ENCODE measurements at regions not wholly inside any gene's neighbourhood (a gene's known extent, or its start where the extent isn't known, plus 50 kb on each side); places are given as distances from the start of the nearest gene placed in this dataset.

- DNase-seq (ENCODE audit: low read depth in 1 of 2, low spot score in 1 of 2) = no peak
Observed at GRCh38 chr5:164652276-164652660, 1146.8 kb downstream of the MAT2B start.

DNA sequence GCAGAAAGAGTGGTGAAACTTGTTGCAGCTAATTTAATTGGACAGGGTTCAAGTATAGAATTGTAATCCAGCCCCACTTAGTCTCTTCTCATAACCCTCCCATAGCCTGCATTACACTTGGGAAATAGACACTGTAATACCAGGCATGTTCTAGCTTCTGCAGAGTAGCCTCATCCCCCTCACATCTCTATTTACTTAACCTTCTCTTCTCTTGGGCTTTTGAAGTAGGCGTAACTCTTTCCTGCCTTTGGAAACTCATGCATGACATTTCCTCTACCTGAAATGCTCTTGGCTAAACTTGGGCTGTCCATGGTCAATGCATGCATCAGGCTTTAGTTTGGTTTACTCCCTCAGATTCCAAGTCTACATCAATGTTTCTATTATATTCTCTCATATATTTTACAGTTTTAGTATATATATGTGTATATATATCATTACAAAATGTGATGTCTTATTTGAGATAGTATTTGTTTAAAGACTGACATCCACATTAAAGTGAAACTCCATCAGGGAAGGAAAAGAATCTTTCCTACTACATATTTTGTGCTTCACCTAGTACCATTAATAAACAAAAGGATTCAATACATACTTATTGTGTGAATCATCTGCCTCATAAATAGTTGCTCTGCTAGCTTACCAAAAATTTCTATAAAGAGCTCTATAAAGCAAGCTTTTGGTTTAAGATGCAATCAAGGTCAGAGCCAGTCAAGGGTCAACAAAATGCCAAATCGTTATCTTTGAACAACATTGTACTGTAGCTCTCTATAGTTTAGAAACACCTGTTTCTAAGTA lies 1158.0 kb downstream of the MAT2B start:
- no peak for DNase-seq (ENCODE audit: low read depth in 1 of 2, low spot score in 1 of 2)

GRCh38 chr5:164671640-164672039 lies 1166.2 kb downstream of the MAT2B start:
- no peak for DNase-seq (ENCODE audit: low read depth in 1 of 2, low spot score in 1 of 2)

- DNase-seq (ENCODE audit: low read depth in 1 of 2, low spot score in 1 of 2) = no peak
Observed at GRCh38 chr5:164672205-164672604, 1166.8 kb downstream of the MAT2B start.

DNA sequence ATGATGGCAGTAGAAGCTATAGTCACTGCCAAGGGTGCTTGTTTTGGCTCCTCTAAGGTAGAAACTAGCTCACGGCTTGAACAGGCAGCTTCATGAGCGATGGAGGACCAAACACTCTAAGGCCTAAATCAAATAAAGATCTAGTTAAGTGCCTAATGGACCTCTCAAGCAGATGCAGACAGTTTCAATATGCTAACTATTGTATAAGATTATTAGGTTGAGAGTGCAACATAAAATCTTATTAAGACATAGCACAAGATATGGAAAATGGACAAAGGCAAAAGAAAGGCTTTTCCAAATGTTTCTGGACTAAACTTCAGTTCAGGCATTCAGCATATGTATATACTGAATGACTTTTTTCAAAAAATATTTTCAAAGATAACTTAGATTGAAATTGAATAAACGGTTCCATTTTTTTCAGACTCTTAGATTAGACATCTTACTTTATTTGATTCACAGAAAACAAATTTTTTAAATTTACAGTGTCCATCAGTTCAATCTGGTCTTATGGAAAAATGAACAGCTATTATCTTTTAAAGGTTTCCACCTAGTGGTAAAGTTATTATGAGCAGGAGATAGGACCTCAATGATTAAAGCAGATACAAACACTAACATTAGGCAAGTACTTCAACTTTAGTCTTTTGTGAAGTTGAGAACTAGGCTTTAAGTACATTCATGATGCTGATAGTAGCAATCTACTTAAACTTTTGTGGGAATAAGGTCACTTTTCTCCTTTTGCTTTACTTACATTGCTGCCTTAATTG lies 1167.7 kb downstream of the MAT2B start:
- DNase-seq (ENCODE audit: low read depth in 1 of 2, low spot score in 1 of 2) = no peak

DNA sequence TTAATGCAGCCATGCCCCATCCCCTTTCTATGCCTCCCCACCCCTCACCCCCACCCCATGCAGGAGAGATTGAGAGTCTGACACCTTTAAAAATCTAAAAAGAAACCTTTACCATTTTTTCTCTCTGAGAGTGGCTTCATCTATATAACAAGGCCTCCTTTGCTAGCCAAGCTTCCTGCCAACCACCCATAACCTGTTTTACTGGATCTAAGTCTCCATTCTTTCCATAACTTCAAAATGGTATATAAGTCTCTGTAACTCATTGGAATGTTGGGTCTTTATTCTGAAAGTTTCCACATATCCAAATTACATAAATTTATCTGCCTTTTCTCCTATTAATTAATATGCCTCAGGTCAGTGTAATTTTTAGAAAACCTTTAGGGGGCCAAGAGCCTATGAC lies 1174.0 kb downstream of the MAT2B start:
- DNase-seq (ENCODE audit: low read depth in 1 of 2, low spot score in 1 of 2) = no peak

- DNase-seq (ENCODE audit: low read depth in 1 of 2, low spot score in 1 of 2) = no peak
Observed at GRCh38 chr5:164680216-164680615, 1174.8 kb downstream of the MAT2B start.

DNA sequence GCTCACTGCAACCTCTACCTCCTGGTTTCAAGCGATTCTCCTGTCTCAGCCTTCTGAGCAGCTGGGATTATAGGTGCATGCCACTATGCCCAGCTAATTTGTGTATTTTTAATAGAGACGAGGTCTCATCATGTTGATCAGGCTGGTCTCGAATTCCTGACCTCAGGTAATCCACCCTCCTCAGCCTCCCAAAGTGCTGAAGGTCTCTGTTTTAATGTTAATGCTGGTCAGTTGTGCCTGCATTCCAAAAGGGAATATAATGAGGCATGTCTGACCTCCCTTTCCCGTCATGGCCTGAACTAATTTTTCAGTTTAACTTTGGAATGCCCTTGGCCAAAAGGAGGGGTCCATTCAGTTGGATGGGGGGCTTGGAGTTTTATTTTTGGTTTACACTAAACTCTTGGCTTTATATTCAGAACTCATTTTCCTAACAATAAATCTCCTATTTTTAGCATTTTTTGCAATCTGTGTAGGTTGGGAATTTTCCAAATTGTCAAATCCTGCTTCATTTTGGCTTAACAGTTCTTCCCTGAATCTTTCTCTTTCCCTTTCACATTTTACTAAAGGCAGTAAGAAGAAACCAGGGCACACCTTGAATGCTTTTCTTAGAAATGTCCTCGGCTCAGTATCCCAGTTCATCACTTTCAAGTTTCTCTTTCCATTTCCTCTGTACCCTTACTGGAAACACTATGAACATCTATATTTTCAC lies 1175.5 kb downstream of the MAT2B start:
- DNase-seq (ENCODE audit: low read depth in 1 of 2, low spot score in 1 of 2) = no peak

- DNase-seq (ENCODE audit: low read depth in 1 of 2, low spot score in 1 of 2) = no peak
Observed at GRCh38 chr5:164687391-164687790, 1182.0 kb downstream of the MAT2B start.

- no peak for DNase-seq (ENCODE audit: low read depth in 1 of 2, low spot score in 1 of 2)
Observed at GRCh38 chr5:164688437-164688836, 1183.0 kb downstream of the MAT2B start.

DNA sequence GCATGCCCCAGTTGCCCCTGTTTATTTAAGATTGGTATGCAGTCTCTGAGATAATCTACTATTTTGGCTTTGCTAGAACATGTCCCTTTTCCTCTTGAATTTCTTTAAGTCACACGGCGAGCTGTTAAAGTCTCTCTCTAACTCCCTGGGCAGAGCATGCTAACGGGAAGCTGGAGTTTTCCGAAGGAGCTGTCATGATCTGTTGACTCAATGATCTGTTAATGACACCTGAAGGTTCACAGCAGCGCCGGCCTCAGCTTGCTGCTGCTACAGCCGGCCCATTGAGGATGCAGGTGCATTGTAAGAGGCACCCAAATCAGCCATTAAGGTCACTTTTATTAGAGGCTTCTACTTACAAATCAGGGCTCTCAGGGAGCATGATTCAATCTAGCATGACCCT lies 1203.4 kb downstream of the MAT2B start:
- DNase-seq (ENCODE audit: low read depth in 1 of 2, low spot score in 1 of 2) = no peak

DNA sequence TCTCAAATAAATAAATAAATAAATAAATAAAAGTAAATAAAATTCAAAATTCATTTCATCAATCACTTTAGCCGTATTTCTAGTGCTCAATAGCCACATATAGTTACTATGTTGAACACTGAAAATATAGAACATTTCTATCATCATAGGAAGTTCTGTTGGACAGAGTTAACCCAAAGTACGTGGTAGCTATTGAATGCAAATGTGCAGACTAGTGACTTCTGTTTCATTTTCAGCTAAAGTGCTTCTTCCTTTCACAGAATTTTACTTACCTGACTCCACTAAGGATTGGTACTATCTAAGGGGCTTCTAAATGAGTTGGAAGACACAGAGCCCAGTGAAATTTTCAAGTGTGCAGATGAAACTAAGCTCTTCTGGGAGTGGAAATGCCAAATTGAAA lies 1208.3 kb downstream of the MAT2B start:
- no peak for DNase-seq (ENCODE audit: low read depth in 1 of 2, low spot score in 1 of 2)

DNA sequence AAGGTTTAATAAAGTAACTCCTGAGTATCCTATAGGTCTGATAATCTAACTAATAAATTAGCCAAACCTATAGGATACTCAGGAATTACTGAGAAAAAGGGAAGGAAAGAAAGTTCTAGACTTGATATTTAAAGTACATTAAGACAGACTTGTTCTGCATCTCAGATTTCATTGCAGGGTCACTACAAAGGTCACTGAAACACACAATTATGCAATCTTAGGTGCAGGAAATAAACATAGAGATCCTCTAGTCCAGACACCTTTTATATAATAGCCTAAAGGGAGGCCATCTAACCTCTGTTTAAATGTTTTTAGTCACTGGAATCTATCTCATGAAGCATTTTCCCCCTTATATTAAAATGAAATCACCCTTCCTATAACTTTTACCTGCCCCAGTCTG lies 1215.7 kb downstream of the MAT2B start:
- no peak for DNase-seq (ENCODE audit: low read depth in 1 of 2, low spot score in 1 of 2)

- DNase-seq (ENCODE audit: low read depth in 1 of 2, low spot score in 1 of 2) = no peak
Observed at GRCh38 chr5:164721656-164722055, 1216.2 kb downstream of the MAT2B start.

DNA sequence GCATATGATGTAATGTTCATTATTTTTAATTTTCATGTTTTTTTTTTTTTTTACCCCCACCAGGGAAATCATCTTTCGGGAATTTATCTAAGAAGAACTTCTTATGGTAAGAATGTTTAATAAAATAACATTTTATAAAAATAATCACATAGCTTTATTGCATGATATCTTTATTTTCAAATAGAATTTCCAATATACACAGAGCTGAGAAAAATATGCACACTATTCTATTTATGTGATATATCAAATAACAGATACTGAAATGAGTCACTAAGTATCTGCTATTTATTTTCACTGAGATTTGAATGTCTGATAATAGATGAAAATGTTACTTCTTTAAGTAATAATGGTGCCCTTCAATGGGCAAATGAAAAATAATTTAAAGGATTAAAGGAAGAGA lies 1217.3 kb downstream of the MAT2B start:
- no peak for DNase-seq (ENCODE audit: low read depth in 1 of 2, low spot score in 1 of 2)

GRCh38 chr5:164727012-164727411 lies 1221.6 kb downstream of the MAT2B start:
- DNase-seq (ENCODE audit: low read depth in 1 of 2, low spot score in 1 of 2) = no peak

DNA sequence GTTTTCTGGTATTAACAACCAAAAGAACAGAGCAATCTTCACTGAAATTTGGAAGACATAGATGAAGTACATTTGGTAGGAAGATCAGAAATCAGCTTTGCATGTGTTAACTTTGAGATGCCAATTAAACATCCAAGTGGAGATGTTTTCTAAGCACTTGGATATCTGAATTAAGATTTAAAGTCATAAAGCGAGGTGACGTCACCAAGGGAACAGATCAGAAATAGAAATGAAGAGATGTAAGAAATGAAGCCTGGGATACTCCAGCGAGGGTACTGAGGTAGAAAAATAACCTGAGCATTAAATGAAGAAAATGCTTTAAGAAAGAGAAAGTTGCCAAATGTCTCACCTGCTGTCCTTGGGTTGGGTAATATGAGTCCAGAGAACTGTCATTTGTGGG lies 1223.3 kb downstream of the MAT2B start:
- no peak for DNase-seq (ENCODE audit: low read depth in 1 of 2, low spot score in 1 of 2)

GRCh38 chr5:164735334-164735733 lies 1229.9 kb downstream of the MAT2B start:
- no peak for DNase-seq (ENCODE audit: low read depth in 1 of 2, low spot score in 1 of 2)

DNA sequence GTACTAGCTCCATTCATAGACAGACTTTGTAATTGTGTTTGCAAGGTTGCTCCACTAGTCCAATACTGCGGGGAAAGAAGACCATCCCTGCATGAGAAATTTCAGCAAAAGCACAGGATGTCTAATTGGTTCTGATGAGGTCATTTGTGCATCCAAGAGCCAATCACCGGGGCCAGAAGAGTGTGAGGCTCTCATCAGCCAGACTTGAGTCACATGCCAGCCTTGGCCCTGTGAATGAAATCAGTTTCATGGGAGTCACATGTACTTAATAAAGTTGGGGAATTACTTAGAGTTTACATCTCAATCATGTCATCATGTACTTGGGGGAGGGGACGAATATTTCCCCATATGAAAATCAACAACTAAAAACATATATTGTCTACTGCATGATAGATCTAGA lies 1236.0 kb downstream of the MAT2B start:
- no peak for DNase-seq (ENCODE audit: low read depth in 1 of 2, low spot score in 1 of 2)

- no peak for DNase-seq (ENCODE audit: low read depth in 1 of 2, low spot score in 1 of 2)
Observed at GRCh38 chr5:164742025-164742424, 1236.6 kb downstream of the MAT2B start.

GRCh38 chr5:164746723-164747122 lies 1241.3 kb downstream of the MAT2B start:
- no peak for DNase-seq (ENCODE audit: low read depth in 1 of 2, low spot score in 1 of 2)

GRCh38 chr5:164747371-164747770 lies 1242.0 kb downstream of the MAT2B start:
- no peak for DNase-seq (ENCODE audit: low read depth in 1 of 2, low spot score in 1 of 2)
